ENCODE measurements at regions not wholly inside any gene's neighbourhood (a gene's known extent, or its start where the extent isn't known, plus 50 kb on each side); places are given as distances from the start of the nearest gene placed in this dataset.

DNA sequence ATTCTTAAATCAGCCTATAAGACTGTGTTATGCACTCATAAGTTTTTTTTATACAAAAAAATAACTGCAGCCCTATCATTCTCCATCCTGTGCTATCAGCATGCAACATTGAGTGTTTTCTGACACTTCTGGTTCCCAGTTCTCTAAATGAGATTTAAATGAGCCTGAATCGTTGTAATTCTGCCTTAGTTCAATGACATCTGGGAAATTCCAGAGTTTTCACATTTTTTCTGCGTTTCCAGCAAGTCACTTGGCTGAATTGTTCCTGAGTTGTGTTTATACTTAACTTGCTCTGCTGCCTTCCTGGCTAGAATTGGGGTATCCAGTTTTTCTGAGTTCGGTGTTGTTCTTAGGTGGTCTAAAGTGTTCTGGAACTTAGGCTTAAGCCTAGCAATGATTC, 636.1 kb upstream of the FZD8 start:
- Histone ChIP-seq H3K27ac (ENCODE audit: low read depth, low read length) (no peak overlapping the region), H3K27me3 (ENCODE audit: control insufficient read depth, insufficient read depth, low read length) (no peaks in the 10 kb centered on the region), H3K4me3 (ENCODE audit: low read depth, low read length) (no peak overlapping the region), H3K9me3 (ENCODE audit: control insufficient read depth, insufficient read depth, low read length) (no peaks in the 10 kb centered on the region)
- POLR2A ChIA-PET, result no interaction called here
- DNase-seq (ENCODE audit: low read depth, low spot score), result no peak
- CTCF ChIA-PET, result no interaction called here
- TF ChIP-seq, protein P1, sequence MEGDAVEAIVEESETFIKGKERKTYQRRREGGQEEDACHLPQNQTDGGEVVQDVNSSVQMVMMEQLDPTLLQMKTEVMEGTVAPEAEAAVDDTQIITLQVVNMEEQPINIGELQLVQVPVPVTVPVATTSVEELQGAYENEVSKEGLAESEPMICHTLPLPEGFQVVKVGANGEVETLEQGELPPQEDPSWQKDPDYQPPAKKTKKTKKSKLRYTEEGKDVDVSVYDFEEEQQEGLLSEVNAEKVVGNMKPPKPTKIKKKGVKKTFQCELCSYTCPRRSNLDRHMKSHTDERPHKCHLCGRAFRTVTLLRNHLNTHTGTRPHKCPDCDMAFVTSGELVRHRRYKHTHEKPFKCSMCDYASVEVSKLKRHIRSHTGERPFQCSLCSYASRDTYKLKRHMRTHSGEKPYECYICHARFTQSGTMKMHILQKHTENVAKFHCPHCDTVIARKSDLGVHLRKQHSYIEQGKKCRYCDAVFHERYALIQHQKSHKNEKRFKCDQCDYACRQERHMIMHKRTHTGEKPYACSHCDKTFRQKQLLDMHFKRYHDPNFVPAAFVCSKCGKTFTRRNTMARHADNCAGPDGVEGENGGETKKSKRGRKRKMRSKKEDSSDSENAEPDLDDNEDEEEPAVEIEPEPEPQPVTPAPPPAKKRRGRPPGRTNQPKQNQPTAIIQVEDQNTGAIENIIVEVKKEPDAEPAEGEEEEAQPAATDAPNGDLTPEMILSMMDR (IDR thresholded peaks at IDR 0.05; ENCODE audit: low read depth, low read length), result no peak

- H3K27ac ChIP-seq (ENCODE audit: low read depth, low read length), result no peak overlapping the region
- CTCF ChIA-PET, result no interaction called here
Measured at GRCh38 chr10:36277459-36277858, 635.4 kb upstream of the FZD8 start.

DNA sequence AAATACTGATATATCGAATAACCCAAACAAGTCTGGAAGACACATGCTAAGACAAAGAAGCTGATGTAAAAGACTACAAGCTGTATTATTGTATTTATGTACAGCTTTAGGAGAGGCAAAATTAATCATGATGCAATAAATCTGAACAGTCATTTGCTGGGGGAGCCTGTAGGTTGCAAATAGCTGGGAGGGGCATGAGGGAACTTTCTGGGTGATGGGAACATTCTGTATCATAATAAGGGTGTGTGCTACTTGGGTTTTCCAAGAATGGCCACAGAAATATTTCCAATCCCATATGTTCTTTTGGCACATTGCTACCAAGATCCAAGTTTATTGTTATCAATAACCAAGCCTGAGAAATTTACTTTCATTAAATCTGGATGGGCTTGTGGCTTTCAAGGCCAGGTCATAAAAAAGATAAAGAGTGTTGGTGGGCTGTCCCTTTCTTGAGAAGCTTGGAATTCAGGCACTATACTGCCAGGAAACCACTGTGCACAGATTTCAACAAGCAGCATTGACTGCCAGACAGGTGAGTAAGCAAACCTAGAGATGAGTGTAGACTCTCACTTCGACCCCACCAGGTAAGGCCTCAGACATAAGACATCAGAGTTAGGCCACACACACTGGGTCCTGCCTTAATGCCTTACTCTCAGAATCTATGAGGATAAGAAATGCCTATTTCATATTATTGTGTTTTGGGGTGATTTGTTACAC, 629.7 kb upstream of the FZD8 start:
- no peak for DNase-seq (ENCODE audit: low read depth, low spot score)
- TF ChIP-seq, protein P1 (IDR thresholded peaks at IDR 0.05; ENCODE audit: low read depth, low read length), result no peak
- Histone ChIP-seq H3K27me3 (ENCODE audit: control insufficient read depth, insufficient read depth, low read length) (no peaks in the 10 kb centered on the region), H3K27ac (ENCODE audit: low read depth, low read length) (no peak overlapping the region), H3K4me3 (ENCODE audit: low read depth, low read length) (no peak overlapping the region), H3K9me3 (ENCODE audit: control insufficient read depth, insufficient read depth, low read length) (no peaks in the 10 kb centered on the region)
- CTCF ChIA-PET, result no interaction called here
- POLR2A ChIA-PET, result no interaction called here

More at GRCh38 chr10:36277459-36277858, 635.4 kb upstream of the FZD8 start:
- POLR2A ChIA-PET, result no interaction called here
- DNase-seq (ENCODE audit: low read depth, low spot score), result no peak
- TF ChIP-seq, protein P1 (IDR thresholded peaks at IDR 0.05; ENCODE audit: low read depth, low read length), result no peak
- Histone ChIP-seq H3K9me3 (ENCODE audit: control insufficient read depth, insufficient read depth, low read length) (no peaks in the 10 kb centered on the region), H3K4me3 (ENCODE audit: low read depth, low read length) (no peak overlapping the region), H3K27me3 (ENCODE audit: control insufficient read depth, insufficient read depth, low read length) (no peaks in the 10 kb centered on the region)

- H3K9me3 ChIP-seq (ENCODE audit: control insufficient read depth, insufficient read depth, low read length), result no peaks in the 10 kb centered on the region
- ChIA-PET POLR2A (no interaction called here), CTCF (no interaction called here)
Measured at GRCh38 chr10:36269222-36269621, 627.1 kb upstream of the FZD8 start.

DNA sequence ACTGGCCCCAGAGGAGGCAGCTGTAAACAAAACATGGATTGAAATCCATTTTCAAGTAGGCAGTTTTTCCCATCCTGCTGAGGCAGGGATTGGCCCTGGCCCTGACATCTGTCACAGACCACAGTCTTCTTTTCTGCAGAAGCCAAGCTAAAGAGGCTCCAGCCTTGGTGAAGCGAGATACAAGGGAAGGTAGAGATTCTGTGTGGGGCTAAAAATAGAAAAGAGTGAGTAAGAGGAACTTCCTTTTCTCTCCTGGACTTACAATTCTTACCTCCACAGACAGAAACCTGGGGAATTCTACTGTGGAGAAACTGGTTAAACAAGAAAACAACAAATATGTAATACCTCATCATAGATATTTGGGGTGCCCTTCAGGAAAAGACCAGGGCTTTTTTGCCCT, 624.8 kb upstream of the FZD8 start:
- DNase-seq (ENCODE audit: low read depth, low spot score), result no peak
- ChIA-PET POLR2A (no interaction called here), CTCF (no interaction called here)
- TF ChIP-seq, protein P1 (IDR thresholded peaks at IDR 0.05; ENCODE audit: low read depth, low read length), result no peak
- Histone ChIP-seq H3K4me3 (ENCODE audit: low read depth, low read length) (no peak overlapping the region), H3K9me3 (ENCODE audit: control insufficient read depth, insufficient read depth, low read length) (no peaks in the 10 kb centered on the region), H3K27me3 (ENCODE audit: control insufficient read depth, insufficient read depth, low read length) (no peaks in the 10 kb centered on the region), H3K27ac (ENCODE audit: low read depth, low read length) (no peak overlapping the region)

More at GRCh38 chr10:36269222-36269621, 627.1 kb upstream of the FZD8 start:
- DNase-seq (ENCODE audit: low read depth, low spot score), result no peak
- TF ChIP-seq, protein P1 (IDR thresholded peaks at IDR 0.05; ENCODE audit: low read depth, low read length), result no peak
- no peak overlapping the region for H3K27ac ChIP-seq (ENCODE audit: low read depth, low read length)
- H3K27me3 ChIP-seq (ENCODE audit: control insufficient read depth, insufficient read depth, low read length), result no peaks in the 10 kb centered on the region
- no peak overlapping the region for H3K4me3 ChIP-seq (ENCODE audit: low read depth, low read length)
